GM18519 (cell line): ENCODE measurements at regions not wholly inside any gene's neighbourhood (a gene's known extent, or its start where the extent isn't known, plus 50 kb on each side); places are given as distances from the start of the nearest gene placed in this dataset.

Experiments used
- ATAC-seq: cut with Tn5 transposase; IDR thresholded peaks from one replicate; pipeline ENCODE4 v1.9.1; 2021; ENCODE audit warnings: mild to moderate bottlenecking, moderate library complexity; ENCODE audit not compliant: unreplicated experiment, low FRiP score

GRCh38 chr4:60089546-60090273, 1110.4 kb upstream of the ADGRL3 start:
- ATAC-seq = no peak

- ATAC-seq = no peak
Observed at GRCh38 chr4:60096676-60097075, 1103.5 kb upstream of the ADGRL3 start.

GRCh38 chr4:60116592-60116991, 1083.5 kb upstream of the ADGRL3 start:
- ATAC-seq = no peak

- no peak for ATAC-seq
Observed at GRCh38 chr4:60117726-60118323, 1082.3 kb upstream of the ADGRL3 start.

GRCh38 chr4:60122820-60123219, 1077.3 kb upstream of the ADGRL3 start:
- no peak for ATAC-seq

- no peak for ATAC-seq
Observed at GRCh38 chr4:60128888-60129287, 1071.2 kb upstream of the ADGRL3 start.

- no peak for ATAC-seq
Observed at GRCh38 chr4:60129740-60130139, 1070.4 kb upstream of the ADGRL3 start.

- ATAC-seq = no peak
Observed at GRCh38 chr4:60133375-60133774, 1066.8 kb upstream of the ADGRL3 start.

GRCh38 chr4:60134099-60134498, 1066.0 kb upstream of the ADGRL3 start:
- ATAC-seq = no peak

- ATAC-seq = no peak
Observed at GRCh38 chr4:60155088-60155487, 1045.0 kb upstream of the ADGRL3 start.

GRCh38 chr4:60173103-60173502, 1027.0 kb upstream of the ADGRL3 start:
- no peak for ATAC-seq

GRCh38 chr4:60173718-60174117, 1026.4 kb upstream of the ADGRL3 start:
- ATAC-seq = no peak

GRCh38 chr4:60175241-60175640, 1024.9 kb upstream of the ADGRL3 start:
- no peak for ATAC-seq

GRCh38 chr4:60187428-60187827, 1012.7 kb upstream of the ADGRL3 start:
- ATAC-seq = no peak

GRCh38 chr4:60189286-60189685, 1010.8 kb upstream of the ADGRL3 start:
- ATAC-seq = no peak

GRCh38 chr4:60194214-60194613, 1005.9 kb upstream of the ADGRL3 start:
- ATAC-seq = no peak

GRCh38 chr4:60195256-60195655, 1004.9 kb upstream of the ADGRL3 start:
- no peak for ATAC-seq

- peak; percentile 79 for ATAC-seq
Observed at GRCh38 chr4:60201052-60201673, 999.0 kb upstream of the ADGRL3 start.

- no peak for ATAC-seq
Observed at GRCh38 chr4:60209588-60209987, 990.5 kb upstream of the ADGRL3 start.

GRCh38 chr4:60215906-60216305, 984.2 kb upstream of the ADGRL3 start:
- no peak for ATAC-seq

GRCh38 chr4:60216752-60217151, 983.4 kb upstream of the ADGRL3 start:
- ATAC-seq = no peak

- ATAC-seq = no peak
Observed at GRCh38 chr4:60221866-60222265, 978.3 kb upstream of the ADGRL3 start.
